A549 (cell line): ENCODE measurements at regions not wholly inside any gene's neighbourhood (a gene's known extent, or its start where the extent isn't known, plus 50 kb on each side); places are given as distances from the start of the nearest gene placed in this dataset.

Source experiments
- ATAC-seq, 2 experiments: fragments of 200-7000 bp in 1 of 2; fragments of >200 bp in 1 of 2; cut with Nextera tagmentation in 1 of 2; cut with Tn5 transposase in 1 of 2; 3 replicates each; pipeline versions ENCODE4 v1.8.0 to v1.9.1; 2018 to 2020; ENCODE audit warnings: mild to moderate bottlenecking in 1 of 2, moderate library complexity in 1 of 2
- CTCF ChIA-PET: fragments of 300-600 bp; sonication (Branson Sonifier 250); formaldehyde crosslinking; extraction: SDS; loops from one replicate; lab custom pipeline; 2021; ENCODE audit warnings: antibody characterized with exemption, inconsistent platforms; lab: Yijun Ruan, JAX
- POLR2A ChIA-PET: fragments of 350-600 bp; formaldehyde crosslinking; extraction: SDS; loops from one replicate; lab custom pipeline; 2021; ENCODE audit warnings: antibody characterized with exemption, inconsistent platforms; lab: Yijun Ruan, JAX
- DNase-seq, 2 experiments: peaks; one replicate each; pipeline versions ENCODE4 v3.0.0 to v3.0.0-alpha.2; 2011 to 2016; ENCODE audit warnings: low read depth in 1 of 2, low spot score in 1 of 2
- FAIRE-seq: peaks from 2 replicates; lab custom pipeline; 2011; peaks lifted over from hg19 to GRCh38; lab: Jason Lieb, UNC
- H3K27ac ChIP-seq, 2 experiments: fragments of >200 bp; sonication (Bioruptor Twin); formaldehyde crosslinking; 3 replicates each; pipeline ENCODE4 v1.5.1; 2016 to 2017
- H3K4me1 ChIP-seq: fragments of >200 bp; sonication (Bioruptor Twin); formaldehyde crosslinking; 3 replicates; pipeline ENCODE4 v1.6.1; 2016
- H3K4me2 ChIP-seq: fragments of >200 bp; sonication (Bioruptor Twin); formaldehyde crosslinking; 3 replicates; pipeline ENCODE4 v1.6.1; 2016
- H3K4me3 ChIP-seq: fragments of >200 bp; sonication (Bioruptor Twin); formaldehyde crosslinking; 3 replicates; pipeline ENCODE4 v1.5.1; 2016
- H3K9me3 ChIP-seq: fragments of >200 bp; sonication (Bioruptor Twin); formaldehyde crosslinking; 3 replicates; pipeline ENCODE4 v1.6.1; 2016
- BHLHE40 ChIP-seq: IDR thresholded peaks from 2 replicates; pipeline ENCODE4 v1.6.1; 2012; ENCODE audit warnings: low read depth, low read length, inconsistent platforms
- CBX2 ChIP-seq: fragments of 200-600 bp; sonication (generic); IDR thresholded peaks from 2 replicates; pipeline ENCODE4 v1.6.1; 2016; ENCODE audit warnings: low read depth, mild to moderate bottlenecking, borderline replicate concordance
- CBX8 ChIP-seq: fragments of 200-600 bp; sonication (generic); IDR thresholded peaks from 2 replicates; pipeline ENCODE4 v1.6.1; 2016
- CEBPB ChIP-seq, 2 experiments: fragments of >200 bp in 1 of 2; sonication (Bioruptor Twin) in 1 of 2; formaldehyde crosslinking in 1 of 2; IDR thresholded peaks; 2 replicates each; pipeline ENCODE4 v1.6.1; 2012 to 2016
- CHD4 ChIP-seq: fragments of 200-600 bp; sonication (generic); IDR thresholded peaks from 2 replicates; pipeline ENCODE4 v1.6.1; 2016; ENCODE audit warnings: antibody characterized with exemption, mild to moderate bottlenecking, borderline replicate concordance
- EHMT2 ChIP-seq: fragments of 200-600 bp; sonication (generic); IDR thresholded peaks from 2 replicates; pipeline ENCODE4 v1.6.1; 2016; ENCODE audit warnings: antibody characterized with exemption, low read depth, mild to moderate bottlenecking, moderate library complexity
- ESRRA ChIP-seq: fragments of 150-350 bp; IDR thresholded peaks from 2 replicates; pipeline ENCODE4 v1.6.1; 2014; ENCODE audit warnings: mild to moderate bottlenecking, low read length, borderline replicate concordance
- FOSB ChIP-seq: fragments of 250-450 bp; sonication (Bioruptor Pico); IDR thresholded peaks from 2 replicates; pipeline ENCODE4 v1.5.0; 2020; ENCODE audit warnings: mild to moderate bottlenecking, moderate library complexity
- FOSL2 ChIP-seq, 2 experiments: fragments of 450-650 bp in 1 of 2; fragments of >200 bp in 1 of 2; sonication (Bioruptor Twin) in 1 of 2; formaldehyde crosslinking; IDR thresholded peaks; 2 replicates each; pipeline versions ENCODE4 v1.5.0 to v1.6.1; 2016 to 2020; ENCODE audit warnings: mild to moderate bottlenecking in 1 of 2, moderate library complexity in 1 of 2
- GATA3 ChIP-seq: IDR thresholded peaks from 2 replicates; pipeline ENCODE4 v1.6.1; 2012; ENCODE audit warnings: borderline replicate concordance
- HDAC2 ChIP-seq: fragments of 200-600 bp; sonication (generic); IDR thresholded peaks from 2 replicates; pipeline ENCODE4 v1.6.1; 2016
- HOXA7 ChIP-seq: fragments of 250-450 bp; sonication (Bioruptor Pico); IDR thresholded peaks from 2 replicates; pipeline ENCODE4 v1.5.0; 2020; ENCODE audit warnings: mild to moderate bottlenecking, moderate library complexity
- JUNB ChIP-seq: fragments of >200 bp; sonication (Bioruptor Twin); formaldehyde crosslinking; IDR thresholded peaks from 2 replicates; pipeline ENCODE4 v1.6.1; 2016
- KDM1A ChIP-seq: fragments of 200-600 bp; sonication (generic); IDR thresholded peaks from 2 replicates; pipeline ENCODE4 v1.6.1; 2016; ENCODE audit warnings: low read depth, mild to moderate bottlenecking
- MYC ChIP-seq: IDR thresholded peaks from 2 replicates; pipeline ENCODE4 v1.6.1; 2012; ENCODE audit warnings: mild to moderate bottlenecking, inconsistent platforms, low read length, improper control_type of control experiment, borderline replicate concordance
- NPAS2 ChIP-seq: fragments of 250-450 bp; sonication (Bioruptor Pico); IDR thresholded peaks from 2 replicates; pipeline ENCODE4 v1.8.0; 2022; ENCODE audit warnings: mild to moderate bottlenecking, moderate library complexity, borderline replicate concordance
- NR3C1 ChIP-seq: fragments of >200 bp; sonication (Bioruptor Twin); formaldehyde crosslinking; IDR thresholded peaks from 3 replicates; pipeline ENCODE4 v1.6.1; 2017
- POLR2A ChIP-seq: IDR thresholded peaks from 2 replicates; pipeline ENCODE4 v1.6.1; 2012; ENCODE audit warnings: mild to moderate bottlenecking, low read length
- RARB ChIP-seq: fragments of 250-450 bp; sonication (Bioruptor Pico); IDR thresholded peaks from 2 replicates; pipeline ENCODE4 v1.8.0; 2021; ENCODE audit warnings: mild to moderate bottlenecking, moderate library complexity
- RCOR1 ChIP-seq: fragments of 150-350 bp; IDR thresholded peaks from 2 replicates; pipeline ENCODE4 v1.6.1; 2014; ENCODE audit warnings: antibody characterized with exemption, low read length, low read depth
- RFX5 ChIP-seq: fragments of 450-650 bp; IDR thresholded peaks from 2 replicates; pipeline ENCODE4 v1.7.1; 2014; ENCODE audit warnings: antibody characterized with exemption, mild to moderate bottlenecking, moderate library complexity
- SREBF2 ChIP-seq: fragments of 450-650 bp; IDR thresholded peaks from 2 replicates; pipeline ENCODE4 v1.6.1; 2014; ENCODE audit warnings: mild to moderate bottlenecking, moderate library complexity
- TFCP2L1 ChIP-seq: fragments of 250-450 bp; sonication (Bioruptor Pico); IDR thresholded peaks from 2 replicates; pipeline ENCODE4 v1.5.0; 2021; ENCODE audit warnings: mild to moderate bottlenecking
- TP53 ChIP-seq: fragments of 250-450 bp; sonication (Bioruptor Pico); IDR thresholded peaks from 2 replicates; pipeline ENCODE4 v1.5.0; 2021; ENCODE audit warnings: mild to moderate bottlenecking, moderate library complexity
- ZSCAN20 ChIP-seq: fragments of 250-450 bp; sonication (Bioruptor Pico); IDR thresholded peaks from 2 replicates; pipeline ENCODE4 v1.8.0; 2022; ENCODE audit warnings: mild to moderate bottlenecking, moderate library complexity
- WGBS: methylation state at CpG from one replicate; pipeline ENCODE4 v1.1.6; 2017; ENCODE audit errors: missing lambda C conversion rate; 5-methylcytosine and 5-hydroxymethylcytosine counted together
- TF ChIP-seq, protein P1 (sequence below): IDR thresholded peaks from 2 replicates; pipeline ENCODE4 v1.6.1; 2012
- TF ChIP-seq, protein P2 (sequence below): fragments of >200 bp; sonication (Bioruptor Twin); formaldehyde crosslinking; IDR thresholded peaks from 3 replicates; pipeline ENCODE4 v1.5.1; 2016
- TF ChIP-seq, protein P3 (sequence below): IDR thresholded peaks from 2 replicates; pipeline ENCODE4 v1.6.1; 2012

DNA sequence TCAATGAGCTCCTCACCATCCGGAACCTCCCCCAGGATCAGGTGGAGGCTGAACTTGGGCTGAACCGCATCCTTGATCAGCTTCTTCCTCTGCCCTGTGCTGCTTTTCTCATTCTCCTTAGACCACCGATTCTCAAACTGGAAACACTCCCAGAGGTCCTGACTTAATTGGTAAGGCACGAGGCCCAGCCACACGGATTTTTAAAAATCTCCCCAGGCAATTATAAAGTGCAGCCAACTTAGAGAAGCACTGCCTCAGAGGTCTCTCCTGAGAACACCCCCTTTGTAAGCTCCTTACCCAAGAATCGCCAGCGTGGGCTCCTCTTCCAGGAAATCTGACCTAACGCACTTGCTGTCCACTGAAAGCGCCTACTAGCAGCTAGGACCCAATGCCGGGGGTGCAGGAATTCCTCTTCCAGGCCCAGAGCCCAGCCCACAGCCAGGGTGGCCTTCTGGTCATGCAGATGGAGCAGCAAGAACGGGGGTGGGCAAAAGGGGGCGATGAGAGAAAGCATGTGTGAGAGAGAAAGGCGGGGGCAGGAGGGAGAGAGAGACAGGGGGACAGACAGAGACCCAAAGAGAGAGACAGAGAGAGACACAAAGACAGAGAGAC lies 66.9 kb upstream of the CACNA1A start:
- no peak for TF ChIP-seq CBX8
- no peak for TF ChIP-seq JUNB
- no peak for TF ChIP-seq CHD4
- TF ChIP-seq RFX5: no peak
- TF ChIP-seq HOXA7 (CRISPR knock-in tag): no peak
- no peak for TF ChIP-seq NPAS2 (CRISPR knock-in tag)
- TF ChIP-seq, protein P1, sequence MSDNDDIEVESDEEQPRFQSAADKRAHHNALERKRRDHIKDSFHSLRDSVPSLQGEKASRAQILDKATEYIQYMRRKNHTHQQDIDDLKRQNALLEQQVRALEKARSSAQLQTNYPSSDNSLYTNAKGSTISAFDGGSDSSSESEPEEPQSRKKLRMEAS: no peak
- TF ChIP-seq, protein P2, sequence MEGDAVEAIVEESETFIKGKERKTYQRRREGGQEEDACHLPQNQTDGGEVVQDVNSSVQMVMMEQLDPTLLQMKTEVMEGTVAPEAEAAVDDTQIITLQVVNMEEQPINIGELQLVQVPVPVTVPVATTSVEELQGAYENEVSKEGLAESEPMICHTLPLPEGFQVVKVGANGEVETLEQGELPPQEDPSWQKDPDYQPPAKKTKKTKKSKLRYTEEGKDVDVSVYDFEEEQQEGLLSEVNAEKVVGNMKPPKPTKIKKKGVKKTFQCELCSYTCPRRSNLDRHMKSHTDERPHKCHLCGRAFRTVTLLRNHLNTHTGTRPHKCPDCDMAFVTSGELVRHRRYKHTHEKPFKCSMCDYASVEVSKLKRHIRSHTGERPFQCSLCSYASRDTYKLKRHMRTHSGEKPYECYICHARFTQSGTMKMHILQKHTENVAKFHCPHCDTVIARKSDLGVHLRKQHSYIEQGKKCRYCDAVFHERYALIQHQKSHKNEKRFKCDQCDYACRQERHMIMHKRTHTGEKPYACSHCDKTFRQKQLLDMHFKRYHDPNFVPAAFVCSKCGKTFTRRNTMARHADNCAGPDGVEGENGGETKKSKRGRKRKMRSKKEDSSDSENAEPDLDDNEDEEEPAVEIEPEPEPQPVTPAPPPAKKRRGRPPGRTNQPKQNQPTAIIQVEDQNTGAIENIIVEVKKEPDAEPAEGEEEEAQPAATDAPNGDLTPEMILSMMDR: no peak
- TF ChIP-seq MYC: no peak
- TF ChIP-seq RARB (CRISPR knock-in tag): no peak
- TF ChIP-seq FOSB (CRISPR knock-in tag): no peak
- no peak for TF ChIP-seq TFCP2L1 (CRISPR knock-in tag)
- TF ChIP-seq, protein P3, sequence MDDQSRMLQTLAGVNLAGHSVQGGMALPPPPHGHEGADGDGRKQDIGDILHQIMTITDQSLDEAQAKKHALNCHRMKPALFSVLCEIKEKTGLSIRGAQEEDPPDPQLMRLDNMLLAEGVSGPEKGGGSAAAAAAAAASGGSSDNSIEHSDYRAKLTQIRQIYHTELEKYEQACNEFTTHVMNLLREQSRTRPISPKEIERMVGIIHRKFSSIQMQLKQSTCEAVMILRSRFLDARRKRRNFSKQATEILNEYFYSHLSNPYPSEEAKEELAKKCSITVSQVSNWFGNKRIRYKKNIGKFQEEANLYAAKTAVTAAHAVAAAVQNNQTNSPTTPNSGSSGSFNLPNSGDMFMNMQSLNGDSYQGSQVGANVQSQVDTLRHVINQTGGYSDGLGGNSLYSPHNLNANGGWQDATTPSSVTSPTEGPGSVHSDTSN: no peak
- TF ChIP-seq RCOR1: no peak
- TF ChIP-seq FOSL2 (IDR thresholded peaks at IDR 0.05): no peak
- TF ChIP-seq FOSL2 (CRISPR knock-in tag; IDR thresholded peaks at IDR 0.05): no peak
- no peak for TF ChIP-seq ZSCAN20 (CRISPR knock-in tag)
- no peak for TF ChIP-seq CBX2
- no peak for TF ChIP-seq BHLHE40
- DNase-seq (no peak), ATAC-seq (no peak), FAIRE-seq (no peak)
- WGBS: 32% methylated on average over 11 of the region's 13 CpGs
- H3K4me3 ChIP-seq: no peak overlapping the region
- CTCF ChIA-PET: no interaction called here
- POLR2A ChIA-PET: no interaction called here
- no peak overlapping the region for H3K27ac ChIP-seq
- no peaks in the 10 kb centered on the region for H3K4me1 ChIP-seq
- peaks cover 15% of the 10 kb centered on the region; the same call in 2 of the 3 replicates for H3K9me3 ChIP-seq
- H3K4me2 ChIP-seq: no peak overlapping the region

DNA sequence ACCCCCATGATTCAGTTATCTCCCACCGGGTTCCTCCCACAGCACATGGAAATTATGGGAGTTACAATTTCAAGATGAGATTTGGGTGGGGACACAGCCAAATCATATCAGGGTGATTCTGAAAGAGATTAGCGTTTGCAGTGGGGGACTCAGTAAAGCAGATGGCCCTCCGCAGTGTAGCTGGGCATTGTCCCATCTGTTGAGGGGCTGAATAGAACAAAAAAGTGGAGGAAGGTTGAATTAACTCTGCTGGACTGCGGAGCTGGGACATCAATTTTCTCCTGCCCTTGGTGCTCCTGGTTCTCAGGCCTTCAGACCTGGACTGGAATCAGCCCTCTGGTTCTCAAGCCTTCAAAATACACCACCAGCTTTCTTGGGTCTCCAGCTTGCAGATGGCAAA lies 55.2 kb upstream of the CACNA1A start:
- H3K4me1 ChIP-seq: no peaks in the 10 kb centered on the region
- no peak overlapping the region for H3K4me3 ChIP-seq
- ATAC-seq: no peak
- no peak overlapping the region for H3K27ac ChIP-seq
- ChIA-PET POLR2A (no interaction called here), CTCF (interaction anchor here (1.5 kb wide), 1 partner anchor 28 kb away, joined by 5 read pairs; no protein-coding TSS in a partner anchor)
- WGBS: 17% methylated on average over 4 of the region's 4 CpGs
- no peak overlapping the region for H3K4me2 ChIP-seq
- TF ChIP-seq CEBPB (IDR thresholded peaks at IDR 0.05): no peak
- TF ChIP-seq FOSL2 (IDR thresholded peaks at IDR 0.05): no peak
- TF ChIP-seq FOSL2 (CRISPR knock-in tag; IDR thresholded peaks at IDR 0.05): no peak
- no peak for TF ChIP-seq HDAC2
- no peak for TF ChIP-seq TP53 (CRISPR knock-in tag)
- no peak for TF ChIP-seq POLR2A
- no peak for TF ChIP-seq NR3C1
- TF ChIP-seq GATA3: no peak
- TF ChIP-seq SREBF2: no peak
- no peak for TF ChIP-seq EHMT2
- TF ChIP-seq ESRRA: no peak
- TF ChIP-seq KDM1A: no peak
- H3K9me3 ChIP-seq: no peaks in the 10 kb centered on the region
- DNase-seq: no peak
- FAIRE-seq: no peak
